ENCODE measurements at regions not wholly inside any gene's neighbourhood (a gene's known extent, or its start where the extent isn't known, plus 50 kb on each side); places are given as distances from the start of the nearest gene placed in this dataset.

GRCh38 chrX:69010339-69010738 is 154.9 kb downstream of the PJA1 start:
- TF ChIP-seq, protein P1, sequence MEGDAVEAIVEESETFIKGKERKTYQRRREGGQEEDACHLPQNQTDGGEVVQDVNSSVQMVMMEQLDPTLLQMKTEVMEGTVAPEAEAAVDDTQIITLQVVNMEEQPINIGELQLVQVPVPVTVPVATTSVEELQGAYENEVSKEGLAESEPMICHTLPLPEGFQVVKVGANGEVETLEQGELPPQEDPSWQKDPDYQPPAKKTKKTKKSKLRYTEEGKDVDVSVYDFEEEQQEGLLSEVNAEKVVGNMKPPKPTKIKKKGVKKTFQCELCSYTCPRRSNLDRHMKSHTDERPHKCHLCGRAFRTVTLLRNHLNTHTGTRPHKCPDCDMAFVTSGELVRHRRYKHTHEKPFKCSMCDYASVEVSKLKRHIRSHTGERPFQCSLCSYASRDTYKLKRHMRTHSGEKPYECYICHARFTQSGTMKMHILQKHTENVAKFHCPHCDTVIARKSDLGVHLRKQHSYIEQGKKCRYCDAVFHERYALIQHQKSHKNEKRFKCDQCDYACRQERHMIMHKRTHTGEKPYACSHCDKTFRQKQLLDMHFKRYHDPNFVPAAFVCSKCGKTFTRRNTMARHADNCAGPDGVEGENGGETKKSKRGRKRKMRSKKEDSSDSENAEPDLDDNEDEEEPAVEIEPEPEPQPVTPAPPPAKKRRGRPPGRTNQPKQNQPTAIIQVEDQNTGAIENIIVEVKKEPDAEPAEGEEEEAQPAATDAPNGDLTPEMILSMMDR (IDR thresholded peaks at IDR 0.05; ENCODE audit: insufficient read depth, low read length, poor library complexity, severe bottlenecking): no peak
- H3K36me3 ChIP-seq (ENCODE audit: control insufficient read depth, insufficient read depth, low read length): no peaks in the 10 kb centered on the region
- DNase-seq (ENCODE audit: low read depth): no peak
- H3K4me3 ChIP-seq (ENCODE audit: low read depth, low read length): no peak overlapping the region
- H3K27me3 ChIP-seq (ENCODE audit: control insufficient read depth, insufficient read depth, low read length): no peaks in the 10 kb centered on the region

GRCh38 chrX:69000877-69001276 is 164.4 kb downstream of the PJA1 start:
- TF ChIP-seq, protein P1 (IDR thresholded peaks at IDR 0.05; ENCODE audit: insufficient read depth, low read length, poor library complexity, severe bottlenecking): no peak
- Histone ChIP-seq H3K27me3 (ENCODE audit: control insufficient read depth, insufficient read depth, low read length) (peaks cover 2% of the 10 kb centered on the region), H3K36me3 (ENCODE audit: control insufficient read depth, insufficient read depth, low read length) (no peaks in the 10 kb centered on the region), H3K4me3 (ENCODE audit: low read depth, low read length) (no peak overlapping the region)
- DNase-seq (ENCODE audit: low read depth): no peak

- TF ChIP-seq, protein P1 (IDR thresholded peaks at IDR 0.05; ENCODE audit: insufficient read depth, low read length, poor library complexity, severe bottlenecking): no peak
- Histone ChIP-seq H3K36me3 (ENCODE audit: control insufficient read depth, insufficient read depth, low read length) (no peaks in the 10 kb centered on the region), H3K4me3 (ENCODE audit: low read depth, low read length) (no peak overlapping the region), H3K27me3 (ENCODE audit: control insufficient read depth, insufficient read depth, low read length) (peaks cover 2% of the 10 kb centered on the region)
- DNase-seq (ENCODE audit: low read depth): no peak
Measured at GRCh38 chrX:68999931-69000330, 165.3 kb downstream of the PJA1 start.

- Histone ChIP-seq H3K36me3 (ENCODE audit: control insufficient read depth, insufficient read depth, low read length) (no peaks in the 10 kb centered on the region), H3K4me3 (ENCODE audit: low read depth, low read length) (no peak overlapping the region), H3K27me3 (ENCODE audit: control insufficient read depth, insufficient read depth, low read length) (peaks cover 2% of the 10 kb centered on the region)
- TF ChIP-seq, protein P1 (IDR thresholded peaks at IDR 0.05; ENCODE audit: insufficient read depth, low read length, poor library complexity, severe bottlenecking): no peak
- peak; percentile 43 for DNase-seq (ENCODE audit: low read depth)
Measured at GRCh38 chrX:68999356-68999755, 165.9 kb downstream of the PJA1 start.

DNA sequence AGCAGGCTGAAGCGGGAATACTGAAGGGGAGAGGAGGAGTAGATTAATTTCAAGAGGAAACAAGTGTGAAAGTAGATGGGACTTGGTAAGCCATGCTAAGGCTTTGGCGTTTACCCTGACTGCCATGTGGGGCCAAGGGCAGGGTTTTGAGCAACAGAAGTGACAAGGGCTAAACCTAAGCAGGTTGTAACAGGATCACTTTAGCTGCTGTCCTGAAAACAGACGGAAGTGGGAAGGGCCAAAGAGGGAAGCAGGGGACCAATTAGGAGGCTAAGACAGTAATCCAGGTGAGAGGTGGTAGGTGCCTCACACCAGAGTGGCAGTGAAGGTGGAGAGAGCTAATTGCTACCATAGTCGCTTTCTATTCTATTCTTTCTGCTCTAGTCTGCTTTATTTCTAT is 166.5 kb downstream of the PJA1 start:
- no peak overlapping the region for H3K4me3 ChIP-seq (ENCODE audit: low read depth, low read length)
- TF ChIP-seq, protein P1 (IDR thresholded peaks at IDR 0.05; ENCODE audit: insufficient read depth, low read length, poor library complexity, severe bottlenecking): no peak
- no peaks in the 10 kb centered on the region for H3K36me3 ChIP-seq (ENCODE audit: control insufficient read depth, insufficient read depth, low read length)
- peaks cover 2% of the 10 kb centered on the region for H3K27me3 ChIP-seq (ENCODE audit: control insufficient read depth, insufficient read depth, low read length)
- no peak for DNase-seq (ENCODE audit: low read depth)

DNA sequence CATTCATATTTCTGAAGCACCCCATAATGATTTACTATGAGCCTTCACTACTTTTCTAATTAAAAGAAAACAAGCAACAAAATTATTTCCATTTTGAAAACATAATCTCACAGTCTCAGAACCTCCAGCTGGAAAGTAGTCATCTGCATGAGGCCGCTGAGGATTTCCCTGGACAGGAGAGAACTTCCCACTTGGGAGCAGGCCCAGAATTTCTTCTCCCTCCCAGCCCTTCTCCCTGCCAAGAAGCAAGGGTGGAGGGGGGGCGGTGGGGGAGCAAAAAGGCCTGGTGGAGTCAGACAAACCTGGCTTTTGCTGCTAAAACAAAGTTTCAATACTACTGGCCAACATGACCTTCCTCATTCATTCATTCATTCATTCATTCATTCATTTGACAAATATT is 167.3 kb downstream of the PJA1 start:
- DNase-seq (ENCODE audit: low read depth): no peak
- TF ChIP-seq, protein P1 (IDR thresholded peaks at IDR 0.05; ENCODE audit: insufficient read depth, low read length, poor library complexity, severe bottlenecking): no peak
- Histone ChIP-seq H3K27me3 (ENCODE audit: control insufficient read depth, insufficient read depth, low read length) (peaks cover 2% of the 10 kb centered on the region), H3K36me3 (ENCODE audit: control insufficient read depth, insufficient read depth, low read length) (no peaks in the 10 kb centered on the region), H3K4me3 (ENCODE audit: low read depth, low read length) (no peak overlapping the region)
